TTC549 (cell line): ENCODE measurements at regions not wholly inside any gene's neighbourhood (a gene's known extent, or its start where the extent isn't known, plus 50 kb on each side); places are given as distances from the start of the nearest gene placed in this dataset.
"Not testable (repeated sequence)": the region's sequence is repeated elsewhere in the genome, so short reads cannot be mapped to it uniquely, and the experiment has no call there.

ENCODE experiments used
- FAIRE-seq: peaks from 2 replicates; lab custom pipeline; 2012; peaks lifted over from hg19 to GRCh38; lab: Jason Lieb, UNC

- no peak for FAIRE-seq
These were observed 420.4 kb downstream of the AASDHPPT start for GRCh38 chr11:106497822-106498221.

GRCh38 chr11:106503901-106504300 is 426.4 kb downstream of the AASDHPPT start:
- no peak for FAIRE-seq

- FAIRE-seq, result no peak
These were observed 430.3 kb downstream of the AASDHPPT start for GRCh38 chr11:106507645-106508306.

GRCh38 chr11:106514706-106515105 is 437.2 kb downstream of the AASDHPPT start:
- no peak for FAIRE-seq

- no peak for FAIRE-seq
These were observed 440.0 kb downstream of the AASDHPPT start for GRCh38 chr11:106517426-106517825.

- no peak for FAIRE-seq
These were observed 442.9 kb downstream of the AASDHPPT start for GRCh38 chr11:106520146-106520912.

GRCh38 chr11:106520920-106521319 is 443.5 kb downstream of the AASDHPPT start:
- no peak for FAIRE-seq

- no peak for FAIRE-seq
These were observed 445.7 kb downstream of the AASDHPPT start for GRCh38 chr11:106523171-106523570.

GRCh38 chr11:106523921-106524320 is 446.5 kb downstream of the AASDHPPT start:
- no peak for FAIRE-seq

GRCh38 chr11:106524436-106524835 is 447.0 kb downstream of the AASDHPPT start:
- FAIRE-seq, result no peak

GRCh38 chr11:106531648-106532047 is 454.2 kb downstream of the AASDHPPT start:
- not testable (repeated sequence) for FAIRE-seq

GRCh38 chr11:106533046-106533445 is 455.6 kb downstream of the AASDHPPT start:
- FAIRE-seq, result no peak

- no peak for FAIRE-seq
These were observed 462.5 kb downstream of the AASDHPPT start for GRCh38 chr11:106540001-106540400.

- FAIRE-seq, result no peak
These were observed 469.9 kb downstream of the GUCY1A2 start for GRCh38 chr11:106548406-106548805.

GRCh38 chr11:106551744-106552673 is 466.3 kb downstream of the GUCY1A2 start:
- no peak for FAIRE-seq

- FAIRE-seq, result no peak
These were observed 465.5 kb downstream of the GUCY1A2 start for GRCh38 chr11:106552694-106553203.

GRCh38 chr11:106553304-106553703 is 465.0 kb downstream of the GUCY1A2 start:
- no peak for FAIRE-seq

- FAIRE-seq, result not testable (repeated sequence)
These were observed 462.6 kb downstream of the GUCY1A2 start for GRCh38 chr11:106555566-106556250.

- no peak for FAIRE-seq
These were observed 452.9 kb downstream of the GUCY1A2 start for GRCh38 chr11:106565326-106565725.

GRCh38 chr11:106568632-106569031 is 449.6 kb downstream of the GUCY1A2 start:
- no peak for FAIRE-seq

- FAIRE-seq, result not testable (repeated sequence)
These were observed 440.9 kb downstream of the GUCY1A2 start for GRCh38 chr11:106577384-106577783.

GRCh38 chr11:106581399-106581798 is 436.9 kb downstream of the GUCY1A2 start:
- no peak for FAIRE-seq
